ENCODE measurements at regions not wholly inside any gene's neighbourhood (a gene's known extent, or its start where the extent isn't known, plus 50 kb on each side); places are given as distances from the start of the nearest gene placed in this dataset.

GRCh38 chr10:131399981-131400380 is 88.5 kb upstream of the TCERG1L start:
- intact Hi-C loops (cut with micrococcal nuclease) = no loop called here
- H3K27me3 Mint-ChIP-seq (ENCODE audit: low read depth in 3 of 3) = peaks cover 0 to 1% (median 0%) of the 10 kb centered on the region in 3 donors
- H3K4me3 Mint-ChIP-seq = no peak overlapping the region
- no peaks in the 10 kb centered on the region for H3K4me1 Mint-ChIP-seq
- no peak for DNase-seq
- TF ChIP-seq CTCF (IDR thresholded peaks at IDR 0.05) = no peak
- Histone ChIP-seq H3K4me3 (replicated peaks in 1 of 3; ENCODE audit: low read depth in 2 of 3, low read length in 3 of 3) (no peak overlapping the region), H4K20me1 (ENCODE audit: insufficient read depth, low read length) (no peaks in the 10 kb centered on the region), H2AFZ (ENCODE audit: insufficient read depth, low read depth, low read length, poor library complexity, severe bottlenecking) (no peak overlapping the region), H3K9ac (ENCODE audit: insufficient read depth, low read length, poor library complexity, severe bottlenecking) (no peak overlapping the region), H3K27me3 (ENCODE audit: control insufficient read depth in 2 of 2, insufficient read depth in 2 of 2, low read length in 2 of 2) (no peaks in the 10 kb centered on the region), H3K79me2 (ENCODE audit: insufficient read depth, low read length) (no peaks in the 10 kb centered on the region), H3K4me2 (replicated peaks; ENCODE audit: extremely low read depth, low read length, poor library complexity, severe bottlenecking) (no peak overlapping the region), H3K9me3 (replicated peaks in 1 of 2; ENCODE audit: control insufficient read depth in 1 of 2, insufficient read depth in 1 of 2, low read length in 2 of 2) (no peaks in the 10 kb centered on the region), H3K4me1 (ENCODE audit: control insufficient read depth in 1 of 2, insufficient read depth in 2 of 2, low read length in 2 of 2) (no peaks in the 10 kb centered on the region), H3K36me3 (replicated peaks in 1 of 2; ENCODE audit: control insufficient read depth in 1 of 2, insufficient read depth in 2 of 2, low read length in 2 of 2) (no peaks in the 10 kb centered on the region), H3K27ac (ENCODE audit: low read depth in 1 of 2, low read length in 2 of 2) (no peak overlapping the region)
- H3K9me3 Mint-ChIP-seq = no peaks in the 10 kb centered on the region
- 77% methylated on average over 6 of the region's 7 CpGs for WGBS (ENCODE audit: insufficient coverage)
- no peaks in the 10 kb centered on the region for H3K36me3 Mint-ChIP-seq
- H3K27ac Mint-ChIP-seq = no peak overlapping the region

GRCh38 chr10:131400513-131400912 is 89.0 kb upstream of the TCERG1L start:
- no peak for DNase-seq
- no peaks in the 10 kb centered on the region for H3K4me1 ChIP-seq (ENCODE audit: control insufficient read depth in 1 of 2, insufficient read depth in 2 of 2, low read length in 2 of 2)
- no peaks in the 10 kb centered on the region for H3K9me3 ChIP-seq (replicated peaks in 1 of 2; ENCODE audit: control insufficient read depth in 1 of 2, insufficient read depth in 1 of 2, low read length in 2 of 2)
- no peak overlapping the region for H3K27ac ChIP-seq (ENCODE audit: low read depth in 1 of 2, low read length in 2 of 2)
- H4K20me1 ChIP-seq (ENCODE audit: insufficient read depth, low read length) = no peaks in the 10 kb centered on the region
- TF ChIP-seq CTCF (IDR thresholded peaks at IDR 0.05) = no peak
- no peaks in the 10 kb centered on the region for H3K36me3 ChIP-seq (replicated peaks in 1 of 2; ENCODE audit: control insufficient read depth in 1 of 2, insufficient read depth in 2 of 2, low read length in 2 of 2)
- H2AFZ ChIP-seq (ENCODE audit: insufficient read depth, low read depth, low read length, poor library complexity, severe bottlenecking) = no peak overlapping the region
- no peaks in the 10 kb centered on the region for H3K79me2 ChIP-seq (ENCODE audit: insufficient read depth, low read length)
- intact Hi-C loops (cut with micrococcal nuclease) = no loop called here
- Mint-ChIP-seq H3K27me3 (ENCODE audit: low read depth in 3 of 3) (peaks cover 0 to 1% (median 1%) of the 10 kb centered on the region in 3 donors), H3K27ac (peak overlapping the region in 1 of 7 donors; percentile 17), H3K4me3 (no peak overlapping the region), H3K9me3 (no peaks in the 10 kb centered on the region), H3K4me1 (no peaks in the 10 kb centered on the region), H3K36me3 (no peaks in the 10 kb centered on the region)
- 43% methylated on average over 4 of the region's 5 CpGs for WGBS (ENCODE audit: insufficient coverage)
- no peak overlapping the region for H3K9ac ChIP-seq (ENCODE audit: insufficient read depth, low read length, poor library complexity, severe bottlenecking)
- H3K27me3 ChIP-seq (ENCODE audit: control insufficient read depth in 2 of 2, insufficient read depth in 2 of 2, low read length in 2 of 2) = no peaks in the 10 kb centered on the region
- no peak overlapping the region for H3K4me2 ChIP-seq (replicated peaks; ENCODE audit: extremely low read depth, low read length, poor library complexity, severe bottlenecking)
- no peak overlapping the region for H3K4me3 ChIP-seq (replicated peaks in 1 of 3; ENCODE audit: low read depth in 2 of 3, low read length in 3 of 3)

Data from CD14-positive monocyte (primary cell).